Bone marrow (tissue), 2 donors: ENCODE measurements at regions not wholly inside any gene's neighbourhood (a gene's known extent, or its start where the extent isn't known, plus 50 kb on each side); places are given as distances from the start of the nearest gene placed in this dataset.
"Not testable (repeated sequence)": the region's sequence is repeated elsewhere in the genome, so short reads cannot be mapped to it uniquely, and the experiment has no call there.

Experiments used
- DNase-seq, 2 donors: peaks; one replicate each; lab custom pipeline; 2025; lab: John Stamatoyannopoulos, UW

DNA sequence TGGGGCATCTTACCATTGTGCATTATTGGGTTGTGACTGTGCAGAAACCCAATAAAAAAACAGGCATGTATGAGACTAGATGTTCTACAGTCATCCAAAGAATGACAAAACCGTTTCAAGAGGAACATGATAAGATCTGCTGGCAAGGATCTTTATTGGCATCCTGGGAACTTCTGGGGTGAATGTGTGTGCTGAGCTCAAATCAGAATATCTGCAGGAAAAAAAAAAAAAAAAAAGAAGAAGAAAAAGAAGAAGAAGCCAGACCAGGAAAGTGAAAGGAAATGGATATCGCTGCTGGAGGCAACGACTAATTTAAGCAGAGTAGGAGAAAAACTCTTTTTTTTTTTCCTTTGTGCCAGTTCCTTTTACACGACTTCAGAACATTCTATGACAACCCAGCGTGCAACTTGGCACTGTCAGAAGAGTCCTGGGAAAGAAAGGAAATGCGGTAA lies 484.2 kb upstream of the BOD1L1 start:
- no peak for DNase-seq

DNA sequence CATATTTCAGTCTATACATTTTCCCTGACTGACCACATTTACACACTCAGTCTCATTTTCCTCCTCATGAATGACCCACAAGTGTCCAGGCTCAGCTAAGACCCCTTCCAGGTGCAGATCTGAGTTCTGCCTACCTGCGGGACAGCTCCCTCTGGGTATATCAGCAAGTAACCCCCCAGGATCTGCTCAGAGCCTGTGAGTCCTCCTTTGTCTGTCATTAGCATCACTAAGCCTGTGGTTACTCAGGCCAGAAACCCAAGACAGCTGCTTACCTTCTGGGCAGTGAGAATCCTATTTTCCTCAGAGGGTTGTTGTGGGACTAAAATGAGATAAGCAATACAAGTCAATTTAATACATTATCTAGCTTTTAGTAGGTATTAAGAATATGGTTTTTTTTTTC lies 487.6 kb upstream of the BOD1L1 start:
- no peak for DNase-seq

DNA sequence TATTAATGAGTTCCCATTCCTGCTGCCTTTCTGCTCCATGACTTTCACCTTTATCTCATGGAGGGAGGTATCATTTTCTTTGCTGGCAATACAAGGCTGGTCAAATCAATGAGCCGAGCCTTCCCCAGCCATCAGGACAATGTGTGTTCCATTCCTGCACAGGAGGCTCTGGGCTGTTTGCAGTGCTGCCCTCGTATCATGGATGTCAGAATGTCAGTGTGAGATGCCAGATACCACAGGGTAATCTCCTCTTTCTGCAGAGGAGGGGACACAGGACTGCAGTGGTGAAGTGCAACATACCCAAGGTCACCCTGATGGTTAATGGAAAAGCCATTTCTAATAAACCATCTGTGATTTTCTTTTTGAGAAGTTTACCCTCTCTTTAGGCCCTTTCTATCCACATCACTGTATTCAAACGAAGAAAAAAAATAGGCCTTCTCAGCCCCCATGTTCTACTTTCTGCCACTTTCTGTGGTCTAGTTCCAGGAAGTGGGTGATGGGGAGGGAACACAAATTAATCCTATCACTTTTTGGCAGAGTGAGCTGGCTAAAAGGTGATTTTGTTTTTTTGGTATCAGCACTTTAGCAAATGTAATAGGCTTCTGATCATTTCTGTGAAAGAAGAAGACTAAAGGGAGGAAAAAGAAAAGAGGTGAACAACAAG lies 490.2 kb upstream of the BOD1L1 start:
- DNase-seq: no peak

DNA sequence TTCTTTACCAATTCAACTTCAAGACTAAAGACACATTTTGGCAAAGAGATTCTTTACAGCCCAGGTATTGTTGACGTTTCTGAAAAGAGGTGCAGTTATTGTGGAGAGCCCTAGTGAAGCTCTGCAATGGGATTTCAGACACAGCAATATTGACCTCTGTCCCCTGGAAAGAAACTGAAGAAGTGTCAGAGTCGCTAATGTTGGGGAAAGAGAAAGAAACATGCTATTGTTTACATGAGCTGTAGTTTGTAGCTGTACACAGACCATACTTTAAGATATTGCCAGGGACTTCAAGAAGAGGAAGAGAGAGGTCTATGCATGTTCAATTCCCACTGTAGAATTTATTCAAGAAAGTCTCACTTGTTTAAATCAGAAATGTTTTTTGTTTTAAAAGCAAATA lies 497.3 kb upstream of the BOD1L1 start:
- DNase-seq: no peak

DNA sequence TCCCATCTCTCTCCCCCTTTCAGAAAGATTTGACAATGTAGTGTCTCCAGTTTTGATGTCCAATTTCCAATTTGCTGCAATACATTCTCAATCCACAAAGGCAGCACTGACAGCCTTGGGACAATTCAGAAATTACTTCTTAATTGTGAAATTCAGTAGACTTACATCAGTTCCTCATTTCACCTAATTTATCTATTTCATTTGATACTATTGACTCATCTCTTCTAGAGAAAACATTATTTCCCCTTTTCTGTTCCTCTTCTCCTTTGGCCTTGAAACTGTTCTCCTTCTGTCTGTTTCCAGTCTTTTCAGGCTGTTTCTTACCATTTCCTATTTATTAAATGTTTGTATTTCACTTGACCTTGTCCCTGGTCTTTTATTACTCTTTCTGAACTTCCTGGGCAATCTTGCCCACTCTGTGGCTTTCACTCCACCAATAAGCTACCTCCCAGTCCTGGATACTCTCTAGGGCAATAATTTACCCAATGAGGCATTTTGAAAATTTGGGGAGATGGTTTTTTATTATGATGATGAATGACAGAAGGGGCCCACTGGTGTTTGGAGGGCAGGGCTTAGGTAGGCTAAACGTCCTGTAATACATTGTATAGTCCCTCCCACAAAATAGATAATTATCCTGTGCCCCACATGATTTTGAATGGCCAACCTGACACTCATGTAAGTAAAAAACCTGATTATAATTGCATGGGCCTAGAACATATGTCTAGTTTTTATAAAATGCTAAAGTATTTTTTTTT lies 498.0 kb upstream of the BOD1L1 start:
- DNase-seq: no peak

DNA sequence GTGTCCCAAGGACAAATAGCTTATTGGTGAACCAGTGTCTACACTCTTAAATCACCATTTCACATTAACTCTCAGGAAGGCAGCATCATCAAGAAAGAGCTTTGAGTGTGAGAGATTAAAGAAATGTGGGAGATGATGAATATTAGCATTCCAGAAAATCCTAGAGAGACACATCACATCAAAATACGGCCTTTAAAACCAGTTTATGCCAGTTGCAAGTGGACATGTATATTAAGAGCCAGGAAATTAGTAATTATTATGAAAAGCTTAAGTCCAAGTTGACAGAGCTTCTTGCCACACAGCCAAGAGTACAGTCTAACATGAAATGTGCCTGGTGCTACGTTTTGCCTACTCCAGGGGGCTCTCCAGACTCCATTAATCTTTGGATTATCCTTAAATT lies 503.0 kb upstream of the BOD1L1 start:
- DNase-seq: no peak

DNA sequence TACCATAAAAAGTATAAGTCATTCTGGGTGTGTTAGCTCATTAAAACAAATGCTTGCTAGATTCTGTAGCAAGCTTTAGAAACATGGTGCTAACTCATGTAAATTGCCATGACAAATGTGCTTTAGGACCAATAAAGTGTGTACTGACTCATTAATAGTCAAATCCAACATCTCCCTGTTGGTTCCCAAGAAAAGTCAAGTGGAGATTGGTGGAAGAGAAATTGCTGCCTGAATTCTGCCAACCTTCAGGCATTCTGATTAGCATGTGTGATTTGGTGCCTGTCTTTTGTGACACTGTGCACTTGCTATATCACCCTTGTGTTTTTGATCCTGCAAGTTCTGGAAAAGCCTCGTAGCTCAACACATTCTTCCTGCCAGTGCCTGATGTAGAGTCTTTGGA lies 503.8 kb upstream of the BOD1L1 start:
- DNase-seq: no peak

DNA sequence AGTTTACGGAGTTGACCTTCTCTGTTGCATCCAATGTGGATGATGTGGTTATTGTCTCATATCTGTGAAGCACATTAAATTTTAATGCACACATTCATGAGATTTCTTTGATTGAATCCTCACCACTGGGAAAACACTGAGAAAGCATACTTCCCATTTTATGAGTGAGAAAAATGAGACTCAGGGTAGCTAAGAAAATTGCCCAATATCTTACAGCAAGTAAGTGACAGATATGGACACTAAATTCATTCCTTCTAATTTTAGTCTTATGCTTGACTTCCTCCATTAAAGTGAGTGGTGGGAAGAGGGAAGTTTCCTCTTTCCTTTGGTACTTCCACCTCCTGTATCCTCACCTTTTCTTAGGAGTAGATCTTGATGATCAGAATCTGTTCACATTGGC lies 504.8 kb upstream of the BOD1L1 start:
- no peak for DNase-seq

DNA sequence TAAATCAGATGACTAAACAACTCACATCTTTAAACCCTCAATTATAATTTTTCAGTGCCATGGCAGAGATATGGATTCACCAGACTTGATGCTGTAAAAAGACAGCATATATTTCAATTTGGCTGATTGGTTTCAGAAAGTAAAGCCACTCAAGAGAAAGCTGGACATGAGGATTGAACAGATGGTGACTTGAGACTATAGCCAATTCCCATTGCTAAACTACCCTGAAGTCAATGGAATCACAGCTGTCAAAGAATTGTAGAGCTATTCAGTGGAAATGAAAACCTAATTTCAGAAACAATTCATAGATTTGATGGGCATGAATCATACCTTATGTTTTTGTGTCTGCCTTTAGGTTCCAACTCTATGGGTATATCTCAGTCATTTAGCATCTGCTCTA lies 510.6 kb upstream of the BOD1L1 start:
- no peak for DNase-seq

DNA sequence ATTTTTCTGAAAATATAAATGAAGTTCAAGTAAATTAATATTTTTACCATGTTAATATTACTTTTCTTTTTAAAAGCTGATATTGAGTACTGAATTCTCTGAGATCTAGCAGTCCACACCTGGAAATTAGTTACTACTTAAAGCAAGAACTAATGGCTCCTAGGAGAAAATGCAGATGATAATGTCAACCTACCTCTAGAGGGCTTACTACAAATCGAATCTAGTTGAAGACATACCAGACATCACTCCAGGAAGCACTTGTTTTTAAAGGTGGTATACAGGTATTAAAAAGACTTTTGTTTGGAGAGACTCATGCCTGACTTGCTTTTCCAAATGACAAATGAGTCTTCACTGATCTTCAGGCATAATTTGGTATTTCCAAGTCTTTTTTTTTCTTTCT lies 516.4 kb upstream of the BOD1L1 start:
- no peak for DNase-seq

DNA sequence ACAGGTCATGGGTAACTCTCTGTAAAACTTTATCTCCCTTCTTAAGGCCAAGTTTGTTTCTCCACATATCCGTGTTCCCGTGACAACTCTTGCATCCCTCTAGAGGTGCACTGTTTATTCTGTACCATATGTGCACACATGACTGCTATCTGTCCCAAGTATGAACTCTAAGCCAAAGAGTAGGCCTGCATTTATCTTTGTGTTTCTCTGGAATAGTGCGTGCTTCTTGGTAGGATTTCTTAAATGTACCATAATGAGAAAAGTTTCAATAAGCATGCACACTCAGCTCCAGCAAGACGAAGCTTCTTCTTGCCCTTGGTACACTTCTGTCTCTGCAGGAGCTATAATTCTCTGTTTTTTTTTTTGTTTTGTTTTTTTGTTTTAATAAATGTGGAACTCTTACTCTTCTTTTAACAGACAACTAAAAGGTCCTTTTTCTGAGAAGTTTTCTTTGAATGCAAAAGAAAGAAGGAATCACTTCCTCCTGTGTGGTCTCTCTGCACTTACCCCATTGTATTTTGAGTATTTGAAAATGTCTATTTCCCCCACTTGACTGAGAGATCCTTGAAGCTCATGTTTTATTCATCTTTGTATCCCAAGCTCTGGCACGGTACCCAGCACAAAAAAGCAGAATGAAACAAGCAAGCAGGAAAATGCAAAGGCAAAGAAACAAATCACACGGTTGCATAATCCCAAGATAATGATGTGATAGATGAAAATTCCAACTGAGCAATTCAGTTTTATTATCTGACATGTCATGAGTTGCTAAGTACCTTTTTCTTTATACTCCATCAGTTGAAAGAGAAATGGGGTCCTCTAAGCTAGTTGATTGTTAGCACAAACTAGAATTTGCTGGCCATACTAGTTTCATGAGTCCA lies 521.9 kb upstream of the BOD1L1 start:
- DNase-seq: no peak

DNA sequence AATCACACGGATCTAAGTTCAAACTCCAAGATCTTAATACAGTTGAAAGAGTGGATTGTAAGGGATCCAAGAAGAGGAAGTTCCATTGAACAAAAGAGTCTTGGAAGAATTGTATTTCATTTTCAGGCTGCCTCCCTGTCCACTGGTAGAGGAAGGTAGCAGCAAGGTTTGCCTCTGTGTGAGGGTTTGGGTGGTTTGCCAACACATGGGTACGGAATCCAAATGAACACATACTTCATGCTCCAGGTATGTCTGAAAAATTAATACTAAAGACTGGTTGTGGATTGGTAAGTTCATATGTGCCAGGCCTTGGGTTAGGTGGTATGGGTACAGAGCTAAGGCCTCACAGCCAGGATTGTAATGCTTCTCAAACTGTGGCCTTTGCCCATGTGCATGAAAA lies 523.6 kb upstream of the BOD1L1 start:
- DNase-seq: no peak

DNA sequence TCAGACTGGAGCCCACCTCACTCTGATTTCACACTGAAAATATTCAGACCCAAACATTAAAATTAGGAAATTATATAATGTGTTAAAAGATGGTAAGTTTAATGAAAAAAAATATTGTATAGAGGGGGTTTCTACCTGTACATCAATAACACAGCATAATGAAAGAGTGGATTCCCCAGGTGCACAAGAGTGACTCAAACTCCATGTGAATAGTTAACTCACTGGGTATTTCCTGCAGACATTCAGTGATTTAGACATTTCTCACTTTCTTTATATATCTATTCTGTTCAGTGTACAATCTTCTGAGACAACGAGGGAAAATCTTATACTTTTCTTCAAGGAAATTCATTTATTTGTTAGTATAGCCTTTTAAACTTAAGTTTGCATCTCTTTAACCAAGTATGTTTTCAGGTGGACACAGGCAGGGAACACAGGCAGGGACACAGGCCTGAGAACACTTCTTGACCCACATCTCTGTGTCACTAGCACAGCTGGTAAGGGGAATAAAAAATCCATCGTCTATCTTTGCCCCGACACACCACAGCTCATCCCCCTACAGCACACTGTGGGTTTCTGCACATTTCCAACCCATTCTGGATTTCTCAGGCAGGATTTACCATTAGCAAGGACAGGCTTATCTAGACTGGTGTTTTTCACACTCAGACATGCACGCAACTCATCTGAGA lies 525.5 kb upstream of the BOD1L1 start:
- no peak for DNase-seq

DNA sequence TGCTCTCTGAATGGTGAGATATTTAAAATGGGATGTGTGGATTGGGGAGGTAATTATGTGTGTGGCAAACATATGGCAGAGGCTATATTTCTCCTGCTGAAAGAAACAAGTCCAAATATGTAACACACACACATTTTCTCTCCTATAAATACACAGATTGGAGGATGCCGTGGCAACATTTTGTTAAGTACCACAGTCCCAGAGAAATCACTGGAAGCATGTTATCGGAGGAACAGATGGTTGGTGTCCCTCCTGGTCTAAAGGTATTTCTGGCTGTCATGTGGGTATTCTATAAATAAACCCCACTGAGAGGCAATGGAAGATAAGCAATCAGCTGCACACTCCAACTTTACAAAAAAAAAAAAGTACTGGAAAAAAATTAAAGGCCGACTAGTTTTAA lies 528.3 kb upstream of the BOD1L1 start:
- no peak for DNase-seq

DNA sequence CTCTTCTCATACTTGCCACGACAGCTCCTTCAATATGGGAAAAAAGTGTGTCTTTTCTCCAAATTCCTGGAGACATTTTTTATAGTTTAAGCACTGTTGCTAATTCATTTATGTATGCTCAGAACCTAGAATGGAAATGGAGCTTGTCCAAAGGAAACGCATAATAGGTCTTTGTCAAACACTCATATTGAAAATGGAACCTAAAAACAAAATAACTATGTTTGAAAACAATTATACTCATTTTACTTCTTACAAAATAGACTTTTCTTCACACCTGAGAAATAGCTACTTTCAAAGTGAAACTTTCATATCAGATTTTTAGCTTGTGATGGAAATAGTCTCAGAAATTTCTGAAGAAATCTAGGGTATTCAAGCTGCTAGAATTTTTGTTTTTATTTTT lies 529.7 kb upstream of the BOD1L1 start:
- DNase-seq: no peak

DNA sequence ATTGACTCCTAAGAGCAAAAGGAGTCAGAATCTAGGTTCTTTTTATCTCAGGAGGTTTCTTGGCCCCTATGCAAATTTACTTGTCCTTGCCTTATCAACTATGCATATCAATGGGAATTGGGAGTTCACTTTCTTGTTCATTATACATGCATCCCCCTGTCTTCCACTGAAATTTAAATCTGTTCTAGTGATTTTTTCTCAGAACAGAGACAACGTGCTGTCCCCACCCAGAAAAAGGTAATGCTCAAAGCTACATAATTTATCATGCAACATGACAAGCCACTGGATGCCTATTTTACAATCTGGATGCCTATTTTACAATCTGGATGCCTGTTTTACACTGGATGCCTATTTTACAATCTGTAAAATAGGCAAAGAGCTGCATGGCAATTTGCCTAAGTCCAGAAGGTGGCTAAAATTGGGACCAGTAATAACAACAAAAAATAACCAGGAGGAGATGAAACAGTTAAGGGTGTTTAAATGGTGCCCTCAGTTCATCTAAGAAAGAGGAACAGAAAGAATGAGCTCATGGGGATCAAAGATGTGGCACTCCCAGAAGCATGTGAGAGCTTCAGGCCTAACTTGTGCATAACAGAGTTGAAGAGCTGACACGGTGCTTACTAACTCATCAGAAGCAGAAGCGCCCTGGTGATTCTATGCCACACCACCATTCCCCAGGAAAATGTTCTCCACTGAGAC lies 537.8 kb upstream of the BOD1L1 start:
- DNase-seq: no peak

DNA sequence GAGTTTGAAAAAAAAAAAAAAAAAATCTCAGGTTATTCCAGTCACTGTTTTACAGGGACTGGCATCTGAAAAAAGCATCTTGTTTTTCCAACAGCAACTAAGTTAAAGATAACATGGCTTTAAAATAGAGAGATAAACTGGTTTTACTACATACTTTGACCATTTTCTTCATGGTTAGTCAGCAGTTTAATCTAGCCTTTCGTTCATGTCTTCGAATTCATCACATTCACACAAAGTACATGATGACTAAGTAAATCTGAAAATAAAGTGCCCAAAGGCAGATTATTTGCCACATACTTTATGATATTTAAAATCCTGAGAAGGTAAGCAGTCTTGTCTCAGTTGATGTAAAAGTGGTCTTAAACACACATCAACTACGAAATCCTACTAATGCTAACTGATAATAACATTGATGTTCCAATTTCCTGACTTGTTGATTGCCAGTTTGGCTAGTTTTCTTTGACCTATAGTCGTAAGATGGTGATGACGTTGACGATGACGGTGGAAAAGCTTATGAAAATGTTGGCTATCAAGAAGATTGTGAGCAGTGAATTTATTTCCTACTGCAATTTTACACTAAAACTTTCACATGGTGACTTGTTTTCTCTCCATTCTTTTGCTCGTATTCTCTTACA lies 540.5 kb upstream of the BOD1L1 start:
- DNase-seq: no peak

DNA sequence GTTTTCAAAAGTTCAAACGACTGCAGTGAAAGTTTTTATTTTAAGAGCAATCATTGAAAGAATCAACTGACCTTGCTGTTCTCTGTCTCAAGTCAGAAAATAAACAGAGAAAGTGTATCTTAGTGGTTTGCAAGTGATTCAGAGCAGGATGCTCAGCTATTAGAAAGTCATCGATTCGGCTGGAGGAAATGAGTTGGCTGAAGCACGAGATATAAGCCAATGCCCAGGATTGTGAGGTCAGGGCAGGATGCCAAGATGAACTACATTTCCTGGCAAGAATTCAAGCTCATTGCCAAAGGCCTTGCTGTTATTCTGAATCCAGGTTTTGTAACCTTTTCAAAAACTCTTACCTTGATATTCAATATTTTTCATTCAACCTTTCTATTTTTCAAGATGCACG lies 541.4 kb upstream of the BOD1L1 start:
- peak in 1 of 2 donors; percentile 4 for DNase-seq

DNA sequence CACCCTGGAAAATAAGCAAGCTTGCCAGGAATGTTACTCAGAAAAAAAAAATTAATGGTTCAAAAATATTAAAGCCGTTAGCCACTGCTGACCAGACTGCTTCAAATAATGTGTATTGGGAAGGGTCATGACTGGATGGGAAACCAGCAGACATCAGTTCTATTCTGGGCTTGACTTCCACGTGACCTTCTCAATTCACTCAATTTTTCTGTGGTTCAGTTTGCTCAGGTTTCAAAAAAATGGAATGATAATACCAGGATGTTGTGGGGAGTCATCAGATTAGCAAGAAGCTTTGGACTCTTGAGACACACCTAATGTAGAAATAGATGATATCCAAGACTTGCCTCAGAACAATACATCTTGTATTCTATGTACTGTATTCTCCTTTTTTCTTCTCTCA lies 541.9 kb upstream of the BOD1L1 start:
- no peak for DNase-seq

DNA sequence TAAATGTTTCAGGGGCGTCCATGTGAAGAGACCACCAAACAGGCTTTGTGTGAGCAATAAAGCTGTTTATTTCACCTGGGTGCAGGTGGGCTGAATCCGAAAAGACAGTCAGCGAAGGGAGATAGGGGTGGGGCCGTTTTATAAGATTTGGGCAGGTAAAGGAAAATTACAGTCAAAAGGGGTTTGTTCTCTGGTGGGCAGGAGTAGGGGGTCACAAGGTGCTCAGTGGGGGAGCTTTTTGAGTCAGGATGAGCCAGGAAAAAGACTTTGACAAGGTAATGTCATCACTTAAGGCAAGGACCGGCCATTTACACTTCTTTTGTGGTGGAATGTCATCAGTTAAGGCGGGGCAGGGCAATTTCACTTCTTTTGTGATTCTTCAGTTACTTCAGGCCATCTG lies 542.4 kb upstream of the BOD1L1 start:
- not testable (repeated sequence) for DNase-seq

DNA sequence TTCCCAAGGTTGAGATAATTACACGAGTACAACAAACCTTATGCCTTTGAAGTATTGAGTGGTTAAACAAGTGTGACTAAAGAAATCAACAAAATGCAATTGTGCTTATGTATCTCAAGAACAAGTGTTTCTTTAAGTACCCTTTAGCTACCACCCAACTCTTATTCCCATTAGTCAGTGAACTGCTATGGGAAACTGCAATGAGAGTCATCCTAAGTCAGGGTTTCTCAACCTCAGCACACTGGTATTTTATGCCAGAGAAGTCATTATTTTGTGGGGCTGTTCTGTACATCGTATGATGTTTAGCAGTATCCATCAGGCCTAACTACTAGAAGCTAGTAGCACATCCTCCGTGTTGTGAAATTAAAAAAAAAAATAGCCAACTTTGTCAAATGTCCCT lies 549.1 kb upstream of the BOD1L1 start:
- DNase-seq: no peak
